NCI-H748 treated with DMSO at 0.1 percent for 48 hours (cell line): ENCODE measurements at regions not wholly inside any gene's neighbourhood (a gene's known extent, or its start where the extent isn't known, plus 50 kb on each side); places are given as distances from the start of the nearest gene placed in this dataset.

ENCODE experiments used
- DNase-seq: peaks from one replicate; lab custom pipeline; 2025; lab: John Stamatoyannopoulos, UW

GRCh38 chr11:110832080-110832479, 119.8 kb upstream of the ARHGAP20 start:
- no peak for DNase-seq

- no peak for DNase-seq
Measured at GRCh38 chr11:110830747-110831146, 118.5 kb upstream of the ARHGAP20 start.

GRCh38 chr11:110830344-110830743, 118.1 kb upstream of the ARHGAP20 start:
- no peak for DNase-seq

- DNase-seq, result no peak
Measured at GRCh38 chr11:110829873-110830272, 117.6 kb upstream of the ARHGAP20 start.

GRCh38 chr11:110828086-110828485, 115.8 kb upstream of the ARHGAP20 start:
- no peak for DNase-seq

GRCh38 chr11:110827276-110827675, 115.0 kb upstream of the ARHGAP20 start:
- no peak for DNase-seq

GRCh38 chr11:110824912-110825620, 112.8 kb upstream of the ARHGAP20 start:
- DNase-seq, result no peak

- DNase-seq, result no peak
Measured at GRCh38 chr11:110818032-110818687, 105.9 kb upstream of the ARHGAP20 start.

GRCh38 chr11:110812086-110812733, 100.0 kb upstream of the ARHGAP20 start:
- no peak for DNase-seq

- DNase-seq, result no peak
Measured at GRCh38 chr11:110809417-110810199, 97.4 kb upstream of the ARHGAP20 start.

- DNase-seq, result no peak
Measured at GRCh38 chr11:110808248-110808647, 96.0 kb upstream of the ARHGAP20 start.

- no peak for DNase-seq
Measured at GRCh38 chr11:110807801-110808200, 95.6 kb upstream of the ARHGAP20 start.

- DNase-seq, result no peak
Measured at GRCh38 chr11:110805756-110806155, 93.5 kb upstream of the ARHGAP20 start.

- DNase-seq, result no peak
Measured at GRCh38 chr11:110802162-110802561, 89.9 kb upstream of the ARHGAP20 start.

GRCh38 chr11:110801328-110801727, 89.1 kb upstream of the ARHGAP20 start:
- no peak for DNase-seq

GRCh38 chr11:110798201-110798900, 86.1 kb upstream of the ARHGAP20 start:
- DNase-seq, result no peak

GRCh38 chr11:110797453-110797852, 85.2 kb upstream of the ARHGAP20 start:
- DNase-seq, result no peak

- no peak for DNase-seq
Measured at GRCh38 chr11:110795112-110795624, 82.9 kb upstream of the ARHGAP20 start.

- DNase-seq, result no peak
Measured at GRCh38 chr11:110793556-110793955, 81.3 kb upstream of the ARHGAP20 start.

- no peak for DNase-seq
Measured at GRCh38 chr11:110791621-110792020, 79.4 kb upstream of the ARHGAP20 start.

GRCh38 chr11:110787680-110788079, 75.4 kb upstream of the ARHGAP20 start:
- no peak for DNase-seq
